WI38 (cell line): ENCODE measurements at regions not wholly inside any gene's neighbourhood (a gene's known extent, or its start where the extent isn't known, plus 50 kb on each side); places are given as distances from the start of the nearest gene placed in this dataset.

Source experiments
- H3K4me3 ChIP-seq: 2 replicates; pipeline ENCODE4 v1.5.1; 2011; ENCODE audit warnings: low read depth, mild to moderate bottlenecking, control low read depth, low read length
- TF ChIP-seq, protein P1 (sequence below): IDR thresholded peaks from 2 replicates; pipeline ENCODE4 v1.5.1; 2012; ENCODE audit warnings: low read depth, mild to moderate bottlenecking, control low read depth, low read length

- TF ChIP-seq, protein P1, sequence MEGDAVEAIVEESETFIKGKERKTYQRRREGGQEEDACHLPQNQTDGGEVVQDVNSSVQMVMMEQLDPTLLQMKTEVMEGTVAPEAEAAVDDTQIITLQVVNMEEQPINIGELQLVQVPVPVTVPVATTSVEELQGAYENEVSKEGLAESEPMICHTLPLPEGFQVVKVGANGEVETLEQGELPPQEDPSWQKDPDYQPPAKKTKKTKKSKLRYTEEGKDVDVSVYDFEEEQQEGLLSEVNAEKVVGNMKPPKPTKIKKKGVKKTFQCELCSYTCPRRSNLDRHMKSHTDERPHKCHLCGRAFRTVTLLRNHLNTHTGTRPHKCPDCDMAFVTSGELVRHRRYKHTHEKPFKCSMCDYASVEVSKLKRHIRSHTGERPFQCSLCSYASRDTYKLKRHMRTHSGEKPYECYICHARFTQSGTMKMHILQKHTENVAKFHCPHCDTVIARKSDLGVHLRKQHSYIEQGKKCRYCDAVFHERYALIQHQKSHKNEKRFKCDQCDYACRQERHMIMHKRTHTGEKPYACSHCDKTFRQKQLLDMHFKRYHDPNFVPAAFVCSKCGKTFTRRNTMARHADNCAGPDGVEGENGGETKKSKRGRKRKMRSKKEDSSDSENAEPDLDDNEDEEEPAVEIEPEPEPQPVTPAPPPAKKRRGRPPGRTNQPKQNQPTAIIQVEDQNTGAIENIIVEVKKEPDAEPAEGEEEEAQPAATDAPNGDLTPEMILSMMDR: no peak
- no peak overlapping the region for H3K4me3 ChIP-seq
These were observed 224.2 kb upstream of the NPY start for GRCh38 chr7:24059775-24060174.

- no peak overlapping the region for H3K4me3 ChIP-seq
- TF ChIP-seq, protein P1: no peak
These were observed 220.3 kb upstream of the NPY start for GRCh38 chr7:24063721-24064120.

DNA sequence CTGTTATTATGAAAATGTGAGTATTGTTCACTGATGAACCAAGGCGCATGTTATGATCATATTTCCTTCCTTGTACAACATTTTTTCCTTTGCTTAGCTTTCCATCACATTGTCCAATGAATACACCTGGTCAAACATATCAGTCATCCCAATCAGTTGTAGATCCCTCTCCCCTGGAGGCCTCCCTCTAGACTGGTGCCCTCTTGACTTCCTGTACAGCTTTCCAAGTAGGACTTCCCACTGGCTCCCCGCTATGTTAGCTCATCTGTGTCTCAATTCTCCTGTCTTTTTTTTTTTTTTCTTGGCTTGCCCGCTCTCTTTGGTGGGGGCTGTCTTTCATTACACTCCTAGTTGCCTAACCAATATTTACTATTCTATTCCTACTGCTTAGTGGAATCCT, 214.2 kb upstream of the NPY start:
- no peak overlapping the region for H3K4me3 ChIP-seq
- TF ChIP-seq, protein P1: no peak

DNA sequence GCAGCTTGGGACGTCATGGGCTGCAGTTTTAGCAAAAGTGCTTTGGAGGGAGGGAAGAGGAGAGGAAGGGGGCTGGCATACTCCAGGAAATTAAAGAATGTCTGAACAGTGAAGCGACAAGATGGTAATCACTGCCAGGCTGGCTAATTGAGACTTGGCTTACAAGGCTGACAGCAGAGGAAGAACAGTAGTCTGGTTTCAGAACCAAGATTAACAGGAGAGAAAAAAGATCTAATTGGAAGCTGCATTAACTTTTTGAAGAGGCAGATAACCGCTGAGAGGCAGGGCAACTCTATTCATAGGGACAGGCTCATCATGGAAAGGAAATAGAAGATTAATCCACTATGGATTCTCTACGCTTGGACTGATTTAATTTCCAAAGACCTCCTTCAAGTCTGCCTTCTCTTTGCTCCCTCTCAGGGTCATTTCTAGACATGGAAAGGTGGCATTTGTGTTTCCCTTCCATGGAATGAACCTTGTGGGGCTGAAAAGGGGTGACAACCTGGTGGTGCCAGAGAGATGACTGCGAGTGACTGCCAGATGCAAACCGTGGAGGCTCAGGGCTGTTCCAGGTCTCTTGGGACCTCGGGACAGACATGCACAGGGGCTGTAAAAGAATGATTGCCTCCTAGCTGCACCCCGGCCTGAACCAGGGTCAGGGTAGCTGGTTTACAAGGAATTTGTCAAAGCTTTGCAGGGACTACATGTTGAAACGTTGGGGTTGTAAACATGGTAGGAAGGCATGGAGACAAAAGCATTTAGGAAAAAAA, 210.2 kb upstream of the NPY start:
- no peak overlapping the region for H3K4me3 ChIP-seq
- TF ChIP-seq, protein P1: no peak

DNA sequence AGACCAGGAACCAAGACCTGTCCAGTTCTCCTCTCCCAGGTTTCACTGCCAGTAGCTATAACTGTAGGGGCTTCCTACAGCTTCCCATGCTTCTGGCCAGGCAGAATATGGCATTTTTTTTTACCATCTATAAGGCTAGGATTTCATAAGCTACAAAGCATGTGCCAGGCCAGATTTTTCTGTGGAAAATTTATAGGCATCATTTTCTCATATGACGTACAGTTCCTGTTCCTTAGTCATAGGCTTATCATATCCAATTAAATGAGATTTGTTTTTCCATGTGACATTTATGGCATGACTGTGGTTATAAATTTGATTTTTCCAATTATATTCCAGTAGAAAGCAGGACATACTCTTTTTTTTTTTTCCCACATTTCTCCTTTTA, 208.6 kb upstream of the NPY start:
- no peak overlapping the region for H3K4me3 ChIP-seq
- TF ChIP-seq, protein P1: no peak

- no peak overlapping the region for H3K4me3 ChIP-seq
- TF ChIP-seq, protein P1: no peak
These were observed 201.2 kb upstream of the NPY start for GRCh38 chr7:24082826-24083225.

DNA sequence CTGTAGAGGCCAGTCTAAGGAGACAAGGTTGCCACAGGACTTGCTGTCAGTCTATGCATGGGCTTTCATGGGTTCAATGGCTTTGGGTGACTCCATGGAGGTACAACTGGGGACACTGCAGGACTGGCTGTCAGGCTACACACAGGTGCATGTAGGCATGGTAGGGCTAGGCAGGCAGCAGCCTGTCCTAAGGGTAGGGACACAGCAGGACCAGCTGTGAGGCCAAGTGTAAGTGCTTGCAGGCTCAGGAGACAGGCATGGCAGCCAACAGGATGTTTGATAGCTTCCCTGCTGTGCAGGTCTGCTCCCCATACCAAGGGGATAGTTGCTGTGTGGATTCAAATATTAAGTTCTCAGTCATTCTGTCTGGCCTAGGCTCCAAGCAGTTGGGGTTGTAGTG, 181.0 kb upstream of the NPY start:
- TF ChIP-seq, protein P1: no peak

More for the DNA sequence above, 181.0 kb upstream of the NPY start:
- no peak overlapping the region for H3K4me3 ChIP-seq
